NCI-H1105 treated with DMSO at 0.1 percent for 48 hours (cell line): ENCODE measurements at regions not wholly inside any gene's neighbourhood (a gene's known extent, or its start where the extent isn't known, plus 50 kb on each side); places are given as distances from the start of the nearest gene placed in this dataset.

Experiments used
- DNase-seq: peaks from one replicate; lab custom pipeline; 2025; lab: John Stamatoyannopoulos, UW

DNA sequence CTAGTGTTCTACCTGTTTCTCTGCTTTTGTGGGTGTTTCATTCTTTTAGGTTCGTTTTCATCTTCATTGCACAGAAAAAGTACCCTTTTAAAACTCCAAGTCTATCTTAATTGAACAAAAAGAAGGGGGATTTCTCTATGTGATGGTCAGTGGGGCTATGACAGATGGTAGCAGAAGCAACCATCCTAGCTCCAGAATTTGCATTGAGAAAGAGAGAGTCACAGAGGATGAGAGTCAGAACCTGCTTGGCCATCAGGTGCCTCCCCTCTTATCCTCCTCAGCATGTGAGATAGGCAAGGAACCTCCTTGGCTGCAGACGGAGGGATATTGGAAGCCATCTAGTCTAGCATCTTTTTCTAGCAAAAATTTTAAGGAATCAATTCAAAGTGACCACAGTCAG is 398.0 kb upstream of the DCC start:
- no peak for DNase-seq

DNA sequence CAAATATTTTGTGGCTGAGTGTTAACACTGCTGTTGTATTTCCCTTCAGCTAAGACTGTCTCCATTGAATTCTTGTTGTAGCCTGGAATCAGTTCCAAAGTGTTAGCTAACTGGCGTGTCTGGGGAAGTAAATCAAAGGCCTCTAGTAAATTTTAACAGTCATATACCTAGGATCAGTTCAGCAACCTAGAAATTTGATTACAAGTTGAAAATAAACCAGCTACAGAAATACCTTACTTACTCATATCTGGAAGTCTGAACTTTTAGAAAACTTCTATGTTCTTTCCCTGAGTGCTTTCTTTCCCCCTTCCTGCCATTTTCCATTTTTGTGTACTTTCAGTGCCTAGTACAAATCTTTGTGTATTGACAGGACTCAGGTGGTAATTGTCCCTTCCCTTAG is 396.7 kb upstream of the DCC start:
- DNase-seq = no peak

DNA sequence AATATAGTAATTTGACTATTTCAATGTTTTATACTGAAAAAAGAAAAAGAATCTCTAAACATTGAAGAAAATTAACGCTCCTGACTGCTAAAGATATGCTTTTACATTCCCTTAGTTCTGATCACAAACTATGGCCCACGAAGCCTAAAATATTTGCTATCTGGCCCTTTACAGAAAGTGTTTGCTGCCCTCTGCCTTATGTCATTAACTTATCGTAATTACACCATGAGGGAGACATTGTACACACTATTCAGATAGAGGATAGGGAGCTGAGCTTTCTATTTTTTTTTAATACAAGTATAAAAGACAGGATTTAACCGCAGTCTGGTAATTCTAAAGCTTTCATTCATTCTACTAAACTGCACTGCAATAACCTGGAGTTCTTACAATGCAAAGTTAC is 393.1 kb upstream of the DCC start:
- no peak for DNase-seq

DNA sequence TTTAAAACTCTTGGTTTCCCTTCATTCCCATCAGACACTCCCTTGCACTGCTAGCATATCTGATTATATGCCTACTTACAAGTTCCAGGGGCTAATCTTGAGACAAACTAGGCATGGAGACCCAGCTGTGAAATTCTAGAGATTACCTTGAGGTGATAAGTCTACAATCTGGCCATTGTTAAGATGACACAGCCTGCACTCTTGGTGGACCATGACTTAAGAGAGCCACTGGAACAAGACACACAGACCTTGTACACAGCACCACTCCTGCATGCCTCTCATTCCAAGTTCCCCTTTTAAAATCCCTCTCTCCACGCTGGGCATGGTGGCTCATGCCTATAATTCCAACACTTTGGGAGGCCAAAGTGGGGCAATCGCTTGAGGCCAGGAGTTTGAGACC is 387.2 kb upstream of the DCC start:
- DNase-seq = no peak

DNA sequence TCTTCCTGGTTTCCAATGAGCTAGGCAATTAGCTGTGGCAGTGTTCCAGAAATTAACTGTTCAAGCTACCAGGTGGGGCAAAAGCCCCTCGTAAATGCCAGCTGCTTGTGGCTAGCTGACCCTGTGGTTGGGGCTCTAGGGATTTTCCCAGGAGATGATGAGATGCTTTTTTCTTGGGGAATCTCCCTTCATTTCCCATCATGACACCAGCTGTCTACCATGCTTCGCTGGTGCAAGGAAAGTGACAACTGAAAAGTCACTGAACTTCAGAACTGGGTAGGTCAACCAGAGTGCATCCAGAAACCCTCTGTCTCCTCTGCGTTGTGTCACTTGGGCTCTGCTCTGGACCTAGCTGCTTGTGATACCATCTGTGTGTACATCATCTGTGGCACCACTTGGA is 386.5 kb upstream of the DCC start:
- peak; percentile 82 for DNase-seq

DNA sequence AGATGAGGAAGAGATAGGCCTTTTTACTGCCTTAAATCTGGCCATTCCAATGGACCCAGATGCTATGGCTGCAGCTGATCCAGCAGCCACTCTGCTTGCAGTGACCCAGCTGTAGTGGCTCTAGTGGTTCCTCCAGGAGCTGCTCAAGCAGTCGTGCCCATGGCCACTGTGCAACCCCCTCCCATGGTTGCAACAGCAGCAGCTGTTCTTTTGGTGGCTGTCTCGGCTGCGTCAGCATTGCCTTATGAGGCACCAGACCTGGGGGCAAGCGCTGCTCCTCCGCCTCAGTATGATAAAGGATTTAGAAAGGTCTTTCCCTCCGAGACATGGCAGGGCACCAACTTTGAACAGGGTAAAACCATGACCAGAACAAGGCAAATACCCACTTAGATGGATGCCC is 384.9 kb upstream of the DCC start:
- DNase-seq = no peak

DNA sequence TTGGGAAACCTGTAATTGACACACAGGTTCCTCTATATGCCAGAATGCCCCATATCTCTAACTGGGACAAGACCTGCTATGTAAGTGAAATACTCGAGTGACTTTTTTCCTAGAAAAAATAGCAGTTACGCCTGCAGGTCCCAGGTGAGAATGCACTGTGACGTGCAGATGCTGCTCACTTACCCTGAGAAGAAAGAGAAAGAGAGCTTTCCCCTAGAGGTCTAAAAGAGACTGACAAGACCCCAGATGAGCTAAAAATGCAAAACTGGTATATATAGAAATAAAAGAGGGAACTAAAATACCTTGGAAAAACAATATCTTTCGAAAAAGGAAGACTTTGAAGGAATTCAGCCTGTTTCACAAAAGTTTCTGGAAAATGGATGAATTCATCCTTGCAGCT is 383.0 kb upstream of the DCC start:
- DNase-seq = no peak

DNA sequence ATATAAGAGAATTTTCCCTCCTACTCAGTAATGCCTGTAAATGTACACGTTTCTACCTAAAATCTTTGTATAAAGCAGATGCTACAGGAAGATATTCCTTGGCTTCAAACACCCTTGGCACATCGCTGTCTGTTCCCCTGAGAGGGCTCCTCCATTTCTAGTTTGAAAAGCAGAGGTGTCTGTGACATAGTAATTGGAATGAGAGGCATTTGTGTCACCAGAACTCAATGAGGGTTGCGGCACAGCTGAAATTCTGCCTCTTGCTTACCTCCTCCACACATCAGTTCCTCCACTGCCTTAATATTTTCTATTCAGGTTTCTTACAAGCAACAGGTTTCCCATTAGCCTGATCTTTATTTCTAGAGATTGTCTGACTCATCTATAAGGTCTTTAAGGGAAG is 359.9 kb upstream of the DCC start:
- no peak for DNase-seq

DNA sequence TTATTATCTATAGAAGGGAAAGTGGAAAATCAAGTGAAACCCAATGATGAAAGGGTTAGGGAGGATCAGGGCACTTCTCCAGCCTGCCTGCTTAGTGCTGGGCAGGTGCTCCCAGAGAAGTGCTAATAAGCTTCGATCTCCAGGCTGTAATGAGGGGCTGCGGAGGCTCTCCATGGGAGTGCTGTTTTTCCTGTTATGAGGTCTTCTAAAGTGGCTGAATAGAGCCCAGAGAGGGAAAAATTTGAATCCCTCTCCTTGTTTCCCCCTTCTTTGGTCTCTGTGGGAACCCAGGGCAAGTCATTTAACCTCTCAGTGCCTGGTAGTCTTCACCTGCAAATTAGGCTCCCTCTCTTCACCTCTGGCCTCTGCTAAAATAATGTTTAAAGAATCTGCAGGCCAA is 351.7 kb upstream of the DCC start:
- DNase-seq = peak; percentile 83

DNA sequence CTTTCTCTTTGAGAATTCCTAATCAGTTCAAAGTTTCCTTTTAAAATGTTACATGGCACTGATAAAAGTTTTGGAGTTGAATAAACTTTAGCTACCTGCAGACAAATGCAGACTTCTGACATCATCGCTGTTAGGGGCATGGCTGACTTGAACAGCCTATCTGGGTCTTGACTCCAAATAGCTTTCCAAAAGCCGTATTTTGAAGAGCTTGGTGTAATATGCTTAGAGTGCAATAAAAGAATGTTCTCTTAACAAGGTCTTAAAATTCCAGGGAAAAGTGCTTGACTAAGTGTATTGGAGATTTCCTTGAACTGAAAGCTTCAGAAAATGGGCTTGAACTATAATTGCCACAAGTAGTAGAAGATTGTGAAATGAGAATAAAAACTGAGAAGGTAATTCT is 342.9 kb upstream of the DCC start:
- DNase-seq = no peak

DNA sequence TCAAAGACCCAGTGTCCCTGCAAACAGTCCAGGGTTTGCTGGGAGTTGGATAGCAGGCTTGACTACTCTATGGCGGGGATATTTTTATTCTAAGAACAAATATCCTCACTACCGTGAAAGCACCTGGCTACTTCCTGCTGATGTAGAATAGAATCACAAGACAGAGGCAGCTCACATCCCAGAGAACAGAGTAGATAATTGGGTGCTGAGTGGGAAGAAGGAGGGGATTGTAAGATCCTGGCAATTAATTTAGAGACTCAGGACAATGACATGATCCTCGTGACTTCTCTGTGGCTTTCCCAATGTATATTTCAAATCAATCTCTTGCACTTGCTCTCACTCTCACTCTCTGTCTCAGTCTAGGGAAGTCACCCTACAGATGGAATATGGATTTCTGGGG is 341.9 kb upstream of the DCC start:
- DNase-seq = no peak

DNA sequence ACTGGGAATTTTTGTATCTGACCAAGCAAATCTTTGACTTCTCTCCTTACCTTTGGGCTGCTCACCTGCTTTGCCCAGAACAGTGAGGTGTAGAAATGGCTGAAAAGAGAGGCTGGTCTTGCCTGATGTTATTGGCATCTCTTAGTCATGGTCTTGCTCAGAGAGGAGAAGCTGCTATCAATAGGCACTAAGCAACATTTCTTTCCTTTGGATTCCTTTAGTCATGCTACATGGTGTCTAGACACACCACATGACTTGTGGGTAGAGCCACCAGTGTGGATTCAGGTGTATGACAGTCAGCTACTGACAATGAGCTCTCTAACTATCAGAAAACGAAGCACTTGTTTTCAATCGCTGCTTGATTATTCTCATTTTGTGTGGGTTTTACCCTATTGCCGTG is 341.3 kb upstream of the DCC start:
- no peak for DNase-seq

DNA sequence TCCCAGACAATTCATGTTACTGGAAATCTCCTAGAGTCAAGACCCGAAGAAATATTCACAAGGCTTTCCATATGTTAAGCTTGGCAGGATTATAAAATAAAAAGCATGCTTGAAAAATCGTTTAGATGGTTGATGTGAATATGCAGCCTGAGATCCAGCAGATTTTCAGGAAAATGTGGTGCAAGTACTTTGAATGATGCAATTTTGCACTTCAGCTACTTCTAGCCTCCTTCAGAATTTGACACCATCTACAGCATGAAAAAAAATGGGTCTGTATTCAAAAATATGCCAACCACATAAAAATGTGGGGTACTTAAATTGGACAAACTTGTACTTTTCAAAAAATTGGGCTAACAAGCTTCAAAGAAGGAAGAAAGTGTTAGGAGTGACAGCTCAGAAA is 340.6 kb upstream of the DCC start:
- DNase-seq = no peak

DNA sequence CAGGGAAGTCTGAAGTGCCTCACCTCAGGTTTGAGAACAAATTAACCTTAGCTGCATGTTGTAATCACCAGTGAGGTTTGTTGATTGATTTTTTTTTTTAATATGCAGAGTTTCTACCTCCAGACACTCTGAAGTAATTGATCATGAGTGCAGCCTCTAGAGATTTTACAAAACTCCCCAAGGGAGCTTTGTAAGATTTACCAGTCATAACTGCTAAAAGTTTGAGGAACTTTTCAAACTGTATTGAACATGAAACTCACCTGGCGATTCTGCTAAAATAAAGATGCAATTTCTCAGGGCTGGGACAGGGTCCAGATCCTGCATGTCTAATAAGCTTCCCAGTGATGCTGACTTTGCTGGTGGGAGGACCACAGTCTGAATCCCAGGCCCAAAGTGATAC is 339.6 kb upstream of the DCC start:
- no peak for DNase-seq

DNA sequence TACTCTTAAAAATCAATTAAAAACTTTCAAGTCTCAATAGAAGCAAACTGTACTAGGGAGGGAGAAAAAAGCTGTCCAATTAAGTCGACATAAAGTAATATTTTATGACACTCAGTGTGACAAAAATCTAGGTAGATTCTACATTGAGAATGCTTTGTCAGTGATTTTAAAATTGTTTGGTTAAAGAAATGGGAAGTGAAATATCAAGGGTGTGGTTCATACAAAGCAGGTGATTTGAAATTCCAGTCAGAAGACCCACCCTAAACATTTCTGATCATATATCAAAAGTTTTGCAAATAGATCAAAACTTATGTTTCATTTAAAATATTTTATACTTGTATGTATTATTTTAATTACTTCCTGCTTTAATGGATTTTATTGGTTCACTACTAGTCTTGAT is 338.9 kb upstream of the DCC start:
- no peak for DNase-seq

DNA sequence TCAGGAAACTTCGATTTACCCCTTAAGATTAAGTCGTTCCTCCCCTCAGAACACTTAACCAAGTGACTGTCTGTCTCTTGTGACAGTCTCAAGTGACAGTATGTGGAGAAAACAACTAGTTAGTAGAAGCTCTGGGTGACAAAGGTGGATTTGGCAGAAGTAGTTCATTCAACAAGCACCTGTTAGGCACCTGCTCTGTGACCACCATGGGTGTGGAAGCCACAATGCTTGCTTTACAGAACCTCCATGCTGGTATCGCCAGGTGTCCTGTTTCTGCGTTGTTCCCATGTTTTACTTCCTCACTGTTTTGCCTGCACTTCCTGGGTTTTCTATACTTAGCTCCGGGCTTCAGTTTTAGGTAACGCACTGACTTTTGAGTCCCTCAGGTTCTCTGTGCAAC is 337.4 kb upstream of the DCC start:
- DNase-seq = no peak

DNA sequence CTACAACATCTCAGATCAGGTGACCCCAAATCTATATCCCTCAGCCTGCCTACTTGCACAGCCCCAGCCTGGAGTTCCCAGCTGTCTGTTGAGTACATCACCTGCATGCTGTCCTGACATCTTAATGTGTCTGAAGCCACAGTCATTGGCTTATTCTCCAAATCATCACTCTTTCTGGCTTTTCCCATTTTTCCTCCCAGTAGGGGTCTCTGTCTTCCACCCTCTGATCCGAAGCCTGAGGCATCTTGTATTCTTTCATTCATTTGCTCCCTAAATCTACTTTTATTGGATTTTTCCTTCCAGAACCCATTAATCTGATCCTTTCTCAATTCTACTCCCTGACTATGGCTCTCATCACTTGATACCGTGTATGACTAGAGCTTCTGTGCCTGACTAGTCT is 332.9 kb upstream of the DCC start:
- DNase-seq = no peak

DNA sequence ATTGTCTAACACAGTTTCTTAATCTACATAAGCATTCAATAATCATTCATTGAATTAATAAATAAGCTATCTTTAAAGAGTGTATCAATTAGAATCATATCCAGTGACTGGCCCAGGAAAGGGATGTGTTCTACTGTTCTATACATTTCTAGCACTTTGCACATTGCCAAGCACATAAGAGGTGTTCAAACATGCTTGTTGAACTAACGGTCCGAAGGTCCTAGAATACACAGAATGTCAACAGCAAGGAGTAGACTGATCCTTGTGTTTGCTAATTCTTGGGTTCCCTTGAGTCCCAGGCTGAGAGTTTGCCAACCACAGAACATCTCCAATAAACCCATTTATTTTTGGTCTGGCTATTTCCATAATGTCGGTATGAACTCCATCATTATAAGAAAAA is 331.7 kb upstream of the DCC start:
- no peak for DNase-seq

DNA sequence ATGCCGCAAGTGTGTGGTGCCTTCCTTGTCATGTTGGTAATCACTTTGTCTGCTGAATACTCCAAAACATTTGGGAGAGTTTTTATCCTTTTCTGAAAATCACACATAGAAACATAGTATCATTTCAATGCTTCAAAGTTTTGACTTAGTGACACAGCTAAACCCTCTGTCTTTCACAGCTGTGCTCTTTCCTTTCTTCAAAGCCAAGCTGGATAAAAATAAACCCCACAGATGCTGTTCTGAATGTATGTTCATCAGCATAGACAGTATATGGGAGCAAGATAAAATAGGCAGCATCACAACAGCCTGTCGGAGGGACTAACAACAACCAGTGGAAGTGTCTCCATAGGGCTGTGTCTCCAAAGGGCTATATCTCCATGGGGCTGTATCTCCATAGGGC is 331.3 kb upstream of the DCC start:
- no peak for DNase-seq

DNA sequence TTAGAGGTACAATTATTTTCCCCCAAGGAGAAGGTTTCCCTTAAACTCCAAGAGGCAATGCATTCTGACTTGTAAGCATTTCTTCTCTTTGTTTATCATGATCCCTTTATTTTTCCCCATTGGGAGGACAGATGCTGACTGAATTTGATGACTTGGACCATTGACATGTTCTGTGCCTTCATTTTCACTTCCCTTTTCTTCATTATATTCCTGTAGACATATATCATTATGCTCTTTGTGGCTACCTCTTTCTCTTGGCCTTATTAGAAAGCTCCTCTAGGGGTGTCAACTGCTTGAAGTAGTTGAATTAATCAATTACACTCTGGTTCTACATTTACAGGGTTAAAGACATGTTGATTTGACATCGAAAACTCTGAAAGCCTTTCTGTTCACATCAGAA is 330.0 kb upstream of the DCC start:
- no peak for DNase-seq

DNA sequence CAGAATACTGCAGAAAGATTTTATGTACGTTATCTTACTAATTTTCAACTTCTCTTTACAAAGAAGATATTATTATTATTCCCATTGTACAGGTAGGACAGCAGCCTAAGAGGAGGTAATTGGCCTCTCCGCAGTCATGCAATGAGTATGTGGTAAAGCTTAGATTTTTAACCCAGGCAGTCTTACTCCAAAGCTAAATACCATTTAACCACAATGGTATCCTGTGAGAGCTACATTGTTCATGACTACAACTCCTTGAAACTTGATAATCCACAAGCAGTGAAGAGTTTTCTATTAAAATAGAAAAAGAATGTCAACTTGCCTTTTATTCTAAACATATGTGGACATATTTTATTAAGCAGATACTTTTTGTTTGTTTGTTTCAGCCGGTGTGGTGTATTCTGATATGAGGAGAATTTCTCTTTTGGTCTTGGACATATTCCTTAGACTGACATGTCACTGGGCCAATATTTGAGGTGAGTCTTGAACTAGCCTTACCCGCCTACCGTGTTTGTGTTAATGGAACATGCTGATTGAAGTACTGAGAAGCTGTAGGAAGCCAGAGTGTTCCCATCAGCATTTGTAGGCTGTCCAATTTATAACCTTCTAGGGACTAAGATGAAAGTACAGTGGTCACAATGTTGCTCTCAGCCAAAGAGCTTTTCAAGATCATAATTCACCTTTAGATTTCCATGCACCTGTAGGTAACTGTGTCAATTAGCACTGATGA is 293.9 kb upstream of the DCC start:
- DNase-seq = peak; percentile 80

DNA sequence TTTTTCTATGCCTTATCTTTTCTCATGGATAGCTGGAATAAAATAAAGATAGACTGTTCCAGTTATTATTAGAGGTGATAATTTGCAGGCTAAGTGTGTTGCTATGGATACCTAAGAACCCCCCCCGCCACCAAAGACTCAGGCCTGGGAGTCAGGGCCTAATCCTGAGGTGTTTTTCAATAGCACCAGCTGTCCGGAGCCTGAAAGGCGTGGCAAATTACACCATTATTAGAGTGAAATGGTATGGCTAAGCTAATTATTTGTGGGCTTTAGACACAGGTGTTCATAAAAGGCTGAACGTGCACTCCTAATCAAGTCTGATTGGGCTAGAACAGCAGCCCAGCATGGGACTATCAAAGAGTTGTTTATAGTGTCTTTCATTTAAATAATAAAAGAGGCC is 293.2 kb upstream of the DCC start:
- peak; percentile 95 for DNase-seq

DNA sequence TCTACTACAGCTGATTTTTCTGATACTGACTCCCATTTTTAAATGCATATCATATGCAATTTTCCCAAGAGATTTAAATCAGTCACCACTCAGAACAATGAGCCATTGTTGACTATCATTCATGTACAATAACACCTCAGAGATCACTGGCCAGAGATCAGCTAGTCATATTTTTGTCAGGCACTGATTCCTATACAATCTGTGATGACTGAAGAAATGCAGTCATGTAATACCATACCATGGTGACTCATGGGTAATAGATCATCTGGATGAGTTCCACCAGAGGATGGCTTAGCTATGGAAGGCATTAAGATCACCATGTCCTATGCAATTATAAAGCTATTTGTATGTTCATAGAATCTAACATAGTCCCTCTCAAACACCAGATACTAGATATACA is 285.7 kb upstream of the DCC start:
- no peak for DNase-seq

DNA sequence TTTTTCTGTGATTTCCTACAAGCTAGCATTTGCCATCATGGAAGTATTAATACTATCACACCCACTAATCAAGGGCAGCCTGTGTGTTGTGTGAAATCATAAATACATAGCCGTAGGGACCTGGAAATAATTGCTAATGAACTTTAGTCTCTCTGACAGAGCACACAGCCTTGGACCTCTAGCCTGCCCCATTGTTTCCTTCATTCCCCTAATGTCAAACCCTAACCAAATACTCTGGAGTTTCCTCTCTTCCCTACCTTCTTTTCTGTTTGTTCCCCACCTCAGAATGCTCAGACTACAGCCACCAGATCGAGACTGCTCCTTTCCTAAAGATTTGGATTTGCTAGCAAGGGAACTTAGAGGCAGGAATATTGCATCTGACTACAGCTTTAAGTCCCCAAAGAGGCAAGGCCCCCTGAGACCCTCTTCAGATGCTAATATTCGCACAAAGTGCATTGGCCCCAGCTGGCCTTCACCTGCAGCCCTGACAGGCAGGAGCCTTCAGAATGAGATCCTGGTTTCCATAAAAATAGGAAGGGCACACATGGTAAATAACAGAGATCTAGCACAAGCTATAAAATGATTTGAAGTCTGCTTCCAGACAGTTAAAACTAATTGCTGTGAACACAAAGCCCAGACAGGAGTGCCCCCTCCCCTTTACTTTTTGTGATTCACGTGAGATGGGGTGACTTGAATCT is 279.2 kb upstream of the DCC start:
- DNase-seq = peak; percentile 66
